A673 (cell line): ENCODE measurements at regions not wholly inside any gene's neighbourhood (a gene's known extent, or its start where the extent isn't known, plus 50 kb on each side); places are given as distances from the start of the nearest gene placed in this dataset.

ENCODE experiments used
- BruUV-seq: library from RNA; stranded (reverse); fragments of 400-500 nt; replicated peaks from 2 replicates; lab custom pipeline; 2021; lab: Mats Ljungman, UMichigan
- CTCF ChIA-PET: fragments of 300-600 bp; sonication (Branson Sonifier 250); formaldehyde crosslinking; loops from one replicate; lab custom pipeline; 2022; ENCODE audit warnings: antibody characterized with exemption; lab: Charles Lee
- POLR2A ChIA-PET: fragments of 300-600 bp; sonication (Branson Sonifier 250); formaldehyde crosslinking; loops from one replicate; lab custom pipeline; 2022; ENCODE audit warnings: antibody characterized with exemption; ENCODE audit not compliant: low non-redundant PET; lab: Charles Lee
- DNase-seq: peaks from one replicate; pipeline ENCODE4 v3.0.0-alpha.2; 2015; ENCODE audit warnings: low spot score
- H3K27ac ChIP-seq: fragments of 200-600 bp; sonication (generic); 2 replicates; pipeline ENCODE4 v1.5.1; 2016; ENCODE audit warnings: mixed run types, low read depth, mild to moderate bottlenecking, mixed read lengths, antibody characterized with exemption, low read length; ENCODE audit not compliant: poor library complexity, severe bottlenecking
- H3K27me3 ChIP-seq: fragments of 200-600 bp; sonication (generic); replicated peaks from 2 replicates; pipeline ENCODE4 v1.6.1; 2017; ENCODE audit warnings: mixed run types, low read depth, mild to moderate bottlenecking, mixed read lengths, antibody characterized with exemption, low read length; ENCODE audit not compliant: insufficient read depth, poor library complexity
- H3K36me3 ChIP-seq: fragments of 200-600 bp; sonication (generic); 2 replicates; pipeline ENCODE4 v1.6.1; 2016; ENCODE audit warnings: mixed run types, mild to moderate bottlenecking, mixed read lengths, antibody characterized with exemption, low read length; ENCODE audit not compliant: insufficient read depth, poor library complexity, severe bottlenecking
- H3K4me1 ChIP-seq: fragments of 200-600 bp; sonication (generic); 2 replicates; pipeline ENCODE4 v1.6.1; 2017; ENCODE audit warnings: mixed run types, mild to moderate bottlenecking, mixed read lengths, antibody characterized with exemption, low read length; ENCODE audit not compliant: insufficient read depth, poor library complexity, severe bottlenecking
- H3K4me3 ChIP-seq: fragments of 200-600 bp; sonication (generic); 2 replicates; pipeline ENCODE4 v1.5.1; 2016; ENCODE audit warnings: low read depth, mixed run types, mild to moderate bottlenecking, mixed read lengths, low read length; ENCODE audit not compliant: poor library complexity, severe bottlenecking
- H3K9me3 ChIP-seq: fragments of 200-600 bp; sonication (generic); 2 replicates; pipeline ENCODE4 v1.6.1; 2016; ENCODE audit warnings: mixed run types, low read depth, mild to moderate bottlenecking, mixed read lengths, antibody characterized with exemption, low read length; ENCODE audit not compliant: poor library complexity, severe bottlenecking
- EZH2 ChIP-seq: fragments of 200-600 bp; sonication (generic); IDR thresholded peaks from 2 replicates; pipeline ENCODE4 v1.6.1; 2017; ENCODE audit warnings: borderline replicate concordance, low read depth, mild to moderate bottlenecking, mixed read lengths, antibody characterized with exemption, low read length; ENCODE audit not compliant: poor library complexity, severe bottlenecking
- intact Hi-C: fragments of 100-400 bp; cut with micrococcal nuclease; formaldehyde crosslinking; loops from one replicate; pipeline ENCODE4 v1.10.0; 2022; ENCODE audit not compliant: unreplicated experiment
- TF ChIP-seq, protein P1 (sequence below): fragments of 300-800, 200-600 bp; sonication (generic); conservative IDR thresholded peaks from 2 replicates; pipeline ENCODE4 v1.5.1; 2017; ENCODE audit warnings: low read depth, mild to moderate bottlenecking, antibody characterized with exemption, low read length, moderate library complexity, mixed read lengths

- CTCF ChIA-PET, result no interaction called here
- Histone ChIP-seq H3K4me3 (no peak overlapping the region), H3K27ac (no peak overlapping the region), H3K27me3 (no peaks in the 10 kb centered on the region), H3K9me3 (no peaks in the 10 kb centered on the region), H3K36me3 (no peaks in the 10 kb centered on the region), H3K4me1 (no peaks in the 10 kb centered on the region)
- DNase-seq, result peak; percentile 74
- intact Hi-C loops, result no loop called here
- POLR2A ChIA-PET, result no interaction called here
- BruUV-seq, result no TSS peak
- TF ChIP-seq, protein P1, sequence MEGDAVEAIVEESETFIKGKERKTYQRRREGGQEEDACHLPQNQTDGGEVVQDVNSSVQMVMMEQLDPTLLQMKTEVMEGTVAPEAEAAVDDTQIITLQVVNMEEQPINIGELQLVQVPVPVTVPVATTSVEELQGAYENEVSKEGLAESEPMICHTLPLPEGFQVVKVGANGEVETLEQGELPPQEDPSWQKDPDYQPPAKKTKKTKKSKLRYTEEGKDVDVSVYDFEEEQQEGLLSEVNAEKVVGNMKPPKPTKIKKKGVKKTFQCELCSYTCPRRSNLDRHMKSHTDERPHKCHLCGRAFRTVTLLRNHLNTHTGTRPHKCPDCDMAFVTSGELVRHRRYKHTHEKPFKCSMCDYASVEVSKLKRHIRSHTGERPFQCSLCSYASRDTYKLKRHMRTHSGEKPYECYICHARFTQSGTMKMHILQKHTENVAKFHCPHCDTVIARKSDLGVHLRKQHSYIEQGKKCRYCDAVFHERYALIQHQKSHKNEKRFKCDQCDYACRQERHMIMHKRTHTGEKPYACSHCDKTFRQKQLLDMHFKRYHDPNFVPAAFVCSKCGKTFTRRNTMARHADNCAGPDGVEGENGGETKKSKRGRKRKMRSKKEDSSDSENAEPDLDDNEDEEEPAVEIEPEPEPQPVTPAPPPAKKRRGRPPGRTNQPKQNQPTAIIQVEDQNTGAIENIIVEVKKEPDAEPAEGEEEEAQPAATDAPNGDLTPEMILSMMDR, result no peak
Observed at GRCh38 chr12:76183459-76184186, 99.1 kb upstream of the NAP1L1 start.

GRCh38 chr12:76180401-76181277, 96.2 kb upstream of the NAP1L1 start:
- Histone ChIP-seq H3K4me1 (no peaks in the 10 kb centered on the region), H3K4me3 (no peak overlapping the region), H3K27me3 (no peaks in the 10 kb centered on the region), H3K36me3 (no peaks in the 10 kb centered on the region), H3K9me3 (no peaks in the 10 kb centered on the region), H3K27ac (no peak overlapping the region)
- no TSS peak for BruUV-seq
- ChIA-PET CTCF (no interaction called here), POLR2A (interaction anchor here (0.6 kb wide), 1 partner anchor 951 kb away, joined by 4 read pairs; no protein-coding TSS in a partner anchor)
- DNase-seq, result no peak
- TF ChIP-seq, protein P1, result no peak
- TF ChIP-seq EZH2, result no peak
- intact Hi-C loops, result no loop called here

- no TSS peak for BruUV-seq
- intact Hi-C loops, result no loop called here
- H3K36me3 ChIP-seq, result no peaks in the 10 kb centered on the region
Observed at GRCh38 chr12:76178452-76178851, 94.0 kb upstream of the NAP1L1 start.

More at GRCh38 chr12:76178452-76178851, 94.0 kb upstream of the NAP1L1 start:
- Histone ChIP-seq H3K27me3 (no peaks in the 10 kb centered on the region), H3K27ac (no peak overlapping the region), H3K4me3 (no peak overlapping the region), H3K4me1 (no peaks in the 10 kb centered on the region), H3K9me3 (no peaks in the 10 kb centered on the region)
- DNase-seq, result no peak
- TF ChIP-seq EZH2, result no peak
- ChIA-PET POLR2A (no interaction called here), CTCF (no interaction called here)
